ENCODE measurements at regions not wholly inside any gene's neighbourhood (a gene's known extent, or its start where the extent isn't known, plus 50 kb on each side); places are given as distances from the start of the nearest gene placed in this dataset.

- no peak for DNase-seq (ENCODE audit: low spot score in 2 of 2)
- H3K36me3 ChIP-seq = no peaks in the 10 kb centered on the region
- TF ChIP-seq CTCF (IDR thresholded peaks at IDR 0.05) = no peak
- no peaks in the 10 kb centered on the region for H3K9me3 ChIP-seq
- H3K4me1 ChIP-seq = no peaks in the 10 kb centered on the region
- H3K27me3 ChIP-seq = no peaks in the 10 kb centered on the region
- intact Hi-C loops (cut with DNase I) = no loop called here
- no peak overlapping the region for H3K4me3 ChIP-seq
- H3K27ac ChIP-seq = no peak overlapping the region
Observed at GRCh38 chr13:104198801-104199200, 1132.6 kb upstream of the SLC10A2 start.

GRCh38 chr13:104196611-104197010, 1130.4 kb upstream of the SLC10A2 start:
- Histone ChIP-seq H3K36me3 (no peaks in the 10 kb centered on the region), H3K4me3 (no peak overlapping the region), H3K27ac (no peak overlapping the region), H3K4me1 (no peaks in the 10 kb centered on the region), H3K27me3 (no peaks in the 10 kb centered on the region), H3K9me3 (no peaks in the 10 kb centered on the region)
- no peak for TF ChIP-seq CTCF (IDR thresholded peaks at IDR 0.05)
- intact Hi-C loops (cut with DNase I) = no loop called here
- DNase-seq (ENCODE audit: low spot score in 2 of 2) = no peak

GRCh38 chr13:104181526-104182231, 1115.5 kb upstream of the SLC10A2 start:
- TF ChIP-seq CTCF (IDR thresholded peaks at IDR 0.05) = no peak
- H3K27ac ChIP-seq = no peak overlapping the region

GRCh38 chr13:104170980-104171555, 1104.9 kb upstream of the SLC10A2 start:
- H3K27ac ChIP-seq = no peak overlapping the region
- intact Hi-C loops (cut with DNase I) = no loop called here
- TF ChIP-seq CTCF (IDR thresholded peaks at IDR 0.05) = no peak

More at GRCh38 chr13:104181526-104182231, 1115.5 kb upstream of the SLC10A2 start:
- intact Hi-C loops (cut with DNase I) = no loop called here
- H3K36me3 ChIP-seq = no peaks in the 10 kb centered on the region
- no peaks in the 10 kb centered on the region for H3K9me3 ChIP-seq
- no peak for DNase-seq (ENCODE audit: low spot score in 2 of 2)
- no peaks in the 10 kb centered on the region for H3K27me3 ChIP-seq
- H3K4me3 ChIP-seq = no peak overlapping the region
- H3K4me1 ChIP-seq = no peaks in the 10 kb centered on the region

GRCh38 chr13:104163866-104164630, 1097.8 kb upstream of the SLC10A2 start:
- intact Hi-C loops (cut with DNase I) = no loop called here
- H3K36me3 ChIP-seq = no peaks in the 10 kb centered on the region
- no peaks in the 10 kb centered on the region for H3K9me3 ChIP-seq
- no peaks in the 10 kb centered on the region for H3K27me3 ChIP-seq
- no peak for DNase-seq (ENCODE audit: low spot score in 2 of 2)
- TF ChIP-seq CTCF (IDR thresholded peaks at IDR 0.05) = no peak
- H3K27ac ChIP-seq = no peak overlapping the region
- H3K4me1 ChIP-seq = no peaks in the 10 kb centered on the region
- H3K4me3 ChIP-seq = no peak overlapping the region

More at GRCh38 chr13:104170980-104171555, 1104.9 kb upstream of the SLC10A2 start:
- Histone ChIP-seq H3K4me3 (no peak overlapping the region), H3K4me1 (no peaks in the 10 kb centered on the region), H3K27me3 (no peaks in the 10 kb centered on the region), H3K9me3 (no peaks in the 10 kb centered on the region), H3K36me3 (no peaks in the 10 kb centered on the region)
- DNase-seq (ENCODE audit: low spot score in 2 of 2) = no peak

Data from ascending aorta (tissue), 2 donors.